ENCODE measurements at regions not wholly inside any gene's neighbourhood (a gene's known extent, or its start where the extent isn't known, plus 50 kb on each side); places are given as distances from the start of the nearest gene placed in this dataset.

DNA sequence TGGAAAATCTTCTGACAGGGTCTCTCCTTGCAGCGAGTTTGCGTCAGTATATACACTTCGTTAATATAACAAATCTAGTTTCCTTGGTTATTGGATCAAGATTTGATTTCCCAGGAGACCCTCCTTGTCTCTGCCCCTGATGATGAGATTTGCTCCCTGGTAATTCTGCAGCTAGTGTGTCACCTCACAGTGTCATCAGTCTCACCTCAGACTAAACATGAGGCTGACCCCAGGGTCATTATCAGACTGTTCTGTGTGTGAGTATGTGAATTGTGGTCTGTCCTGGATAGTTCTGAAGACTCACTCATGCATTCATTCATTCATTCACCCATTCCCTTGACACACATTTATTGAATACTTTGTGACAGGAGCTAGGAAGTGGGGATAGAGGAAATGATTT, 138.4 kb upstream of the CTTNBP2 start:
- no peak for TF ChIP-seq EZH2phosphoT487 (IDR thresholded peaks at IDR 0.05; ENCODE audit: insufficient read depth, low read depth)
- no peak for TF ChIP-seq EZH2 (IDR thresholded peaks at IDR 0.05; ENCODE audit: insufficient read depth, poor library complexity, severe bottlenecking)

Measured in GM23248 (cell line).